GM18499 (cell line): ENCODE measurements at regions not wholly inside any gene's neighbourhood (a gene's known extent, or its start where the extent isn't known, plus 50 kb on each side); places are given as distances from the start of the nearest gene placed in this dataset.
"Not testable (repeated sequence)": the region's sequence is repeated elsewhere in the genome, so short reads cannot be mapped to it uniquely, and the experiment has no call there.

Experiments
- ATAC-seq: cut with Tn5 transposase; IDR thresholded peaks from one replicate; pipeline ENCODE4 v1.9.1; 2021; ENCODE audit warnings: moderate number of reproducible peaks; ENCODE audit not compliant: insufficient read depth, unreplicated experiment

GRCh38 chr22:22193923-22194322 is 50.7 kb upstream of the VPREB1 start:
- no peak for ATAC-seq

GRCh38 chr22:22193462-22193861 is 51.1 kb upstream of the VPREB1 start:
- ATAC-seq, result not testable (repeated sequence)

DNA sequence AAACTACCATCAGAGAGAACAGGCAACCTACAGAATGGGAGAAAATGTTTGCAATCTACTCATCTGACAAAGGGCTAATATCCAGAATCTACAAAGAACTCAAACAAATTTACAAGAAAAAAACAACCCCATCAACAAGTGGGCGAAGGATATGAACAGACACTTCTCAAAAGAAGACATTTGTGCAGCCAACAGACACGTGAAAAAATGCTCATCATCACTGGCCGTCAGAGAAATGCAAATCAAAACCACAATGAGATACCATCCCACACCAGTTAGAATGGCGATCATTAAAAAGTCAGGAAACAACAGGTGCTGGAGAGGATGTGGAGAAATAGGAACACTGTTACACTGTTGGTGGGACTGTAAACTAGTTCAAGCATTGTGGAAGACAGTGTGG is 51.6 kb upstream of the VPREB1 start:
- ATAC-seq, result not testable (repeated sequence)

DNA sequence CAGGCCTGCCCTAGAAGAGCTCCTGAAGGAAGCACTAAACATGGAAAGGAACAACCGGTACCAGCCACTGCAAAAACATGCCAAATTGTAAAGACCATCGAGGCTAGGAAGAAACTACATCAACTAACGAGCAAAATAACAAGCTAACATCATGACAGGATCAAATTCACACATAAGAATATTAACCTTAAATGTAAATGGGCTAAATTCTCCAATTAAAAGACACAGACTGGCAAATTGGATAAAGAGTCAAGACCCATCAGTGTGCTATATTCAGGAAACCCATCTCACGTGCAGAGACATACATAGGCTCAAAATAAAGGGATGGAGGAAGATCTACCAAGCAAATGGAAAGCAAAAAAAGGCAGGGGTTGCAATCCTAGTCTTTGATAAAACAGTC is 54.8 kb upstream of the VPREB1 start:
- ATAC-seq, result not testable (repeated sequence)

DNA sequence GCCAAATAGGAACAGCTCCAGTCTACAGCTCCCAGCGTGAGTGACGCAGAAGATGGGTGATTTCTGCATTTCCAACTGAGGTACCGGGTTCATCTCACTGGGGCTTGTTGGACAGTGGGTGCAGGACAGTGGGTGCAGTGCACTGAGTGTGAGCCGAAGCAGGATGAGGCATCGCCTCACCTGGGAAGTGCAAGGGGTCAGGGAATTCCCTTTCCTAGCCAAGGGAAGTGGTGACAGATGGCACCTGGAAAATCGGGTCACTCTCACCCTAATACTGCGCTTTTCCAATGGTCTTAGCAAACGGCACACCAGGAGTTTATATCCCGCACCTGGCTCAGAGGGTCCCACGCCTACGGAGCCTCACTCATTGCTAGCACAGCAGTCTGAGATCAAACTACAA is 56.7 kb upstream of the VPREB1 start:
- not testable (repeated sequence) for ATAC-seq

DNA sequence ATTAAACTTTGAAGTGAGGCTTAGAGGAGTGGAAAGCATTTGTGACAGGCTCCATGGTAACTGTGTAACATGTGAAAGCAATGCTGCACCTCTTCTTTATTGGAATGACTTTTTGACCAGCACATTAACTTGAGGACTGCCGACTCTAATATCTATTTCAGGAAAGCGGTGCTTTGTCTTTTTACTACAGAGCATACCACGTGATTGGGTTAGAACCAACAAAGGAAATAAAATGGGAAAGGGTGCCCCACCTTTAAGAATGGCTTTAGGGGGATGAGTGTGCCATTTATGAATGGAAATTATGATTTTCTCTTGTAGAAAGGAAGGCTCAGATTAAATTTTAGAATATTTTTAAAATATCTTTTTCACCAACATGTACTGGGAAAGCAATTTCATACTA is 57.3 kb upstream of the VPREB1 start:
- ATAC-seq, result no peak

DNA sequence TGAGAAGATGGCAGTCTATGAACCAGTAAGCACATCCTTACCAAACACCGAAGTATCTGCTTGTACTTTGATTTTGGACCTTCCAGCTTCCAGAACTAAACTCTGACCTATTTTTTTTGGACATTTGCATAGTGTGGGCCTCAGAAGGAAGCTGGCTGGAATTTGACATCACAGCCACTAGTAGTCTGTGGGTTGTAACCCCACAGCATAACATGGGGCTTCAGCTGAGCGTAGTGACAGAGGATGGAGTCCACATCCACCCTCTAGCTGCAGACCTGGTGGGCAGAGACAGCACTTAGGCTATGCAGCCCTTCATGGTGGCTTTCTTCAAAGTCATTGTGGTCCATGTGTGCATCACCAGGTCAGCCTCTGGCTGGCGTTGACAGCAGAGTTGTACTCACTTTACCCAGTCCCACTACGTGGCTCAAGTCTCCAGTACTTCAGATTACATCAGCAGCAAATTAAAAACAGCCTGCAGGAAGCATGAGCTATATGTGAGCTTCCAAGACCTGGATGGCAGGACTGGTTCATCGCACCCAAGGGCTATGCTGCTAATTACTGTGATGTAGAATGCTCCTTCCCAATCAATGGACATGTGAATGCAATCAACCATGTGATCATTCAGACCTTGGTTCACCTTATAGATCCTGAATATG is 58.6 kb upstream of the VPREB1 start:
- ATAC-seq, result no peak

DNA sequence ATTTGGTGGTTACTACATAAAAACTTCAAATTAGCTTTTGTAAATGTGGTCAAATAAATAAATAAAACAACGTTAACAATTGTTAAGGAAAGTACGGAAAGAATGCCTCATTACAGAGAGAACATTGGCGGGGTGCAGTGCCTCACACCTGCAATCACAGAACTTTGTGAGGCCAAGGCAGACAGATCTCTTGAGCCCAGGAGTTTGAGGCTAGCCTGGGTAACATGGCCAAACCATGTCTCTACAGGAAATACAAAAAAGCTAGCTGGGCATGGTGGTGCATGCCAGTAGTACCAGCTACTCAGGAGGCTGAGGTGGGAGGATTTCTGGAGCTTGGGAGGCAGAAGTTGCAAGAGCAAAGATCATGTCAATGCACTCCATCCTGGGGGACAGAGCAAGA is 59.4 kb upstream of the VPREB1 start:
- no peak for ATAC-seq

DNA sequence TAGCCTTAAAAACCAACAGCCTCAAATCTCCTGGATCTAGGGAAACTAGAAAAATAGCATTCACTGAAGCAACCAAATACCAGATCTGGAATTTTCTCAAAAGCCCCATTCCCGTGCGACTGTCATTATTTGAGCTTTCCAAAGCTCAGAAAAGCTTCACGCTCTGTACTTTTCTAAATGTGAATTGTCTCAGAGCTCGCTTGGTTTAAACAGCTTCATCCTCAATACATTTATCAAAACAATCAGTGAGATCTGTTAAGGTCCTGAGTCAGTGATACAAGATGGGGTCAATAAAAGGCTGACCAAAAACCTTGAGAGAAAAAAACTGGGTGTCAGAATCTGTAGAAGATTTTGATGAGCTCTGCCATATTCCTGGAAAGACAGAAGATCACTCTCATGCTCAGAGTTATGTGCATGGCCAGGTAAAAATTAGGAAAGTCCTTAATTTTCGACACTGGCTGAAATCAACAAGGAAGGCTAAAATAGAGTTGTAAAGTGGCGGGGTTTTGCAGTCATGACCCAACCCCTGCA is 60.2 kb upstream of the VPREB1 start:
- ATAC-seq, result no peak

DNA sequence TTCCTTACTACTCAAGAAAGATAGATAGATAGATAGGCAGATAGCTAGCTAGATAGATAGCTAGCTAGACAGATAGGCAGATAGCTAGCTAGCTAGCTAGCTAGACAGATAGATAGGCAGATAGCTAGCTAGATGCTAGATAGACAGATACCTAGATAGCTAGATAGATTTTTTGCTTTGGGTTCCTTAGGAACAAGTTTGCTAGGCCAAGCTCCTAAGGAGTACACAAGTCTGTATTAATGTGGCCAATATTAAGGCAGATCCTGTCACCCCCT is 61.7 kb upstream of the VPREB1 start:
- ATAC-seq, result no peak

GRCh38 chr22:22182218-22182989 is 62.2 kb upstream of the VPREB1 start:
- no peak for ATAC-seq

DNA sequence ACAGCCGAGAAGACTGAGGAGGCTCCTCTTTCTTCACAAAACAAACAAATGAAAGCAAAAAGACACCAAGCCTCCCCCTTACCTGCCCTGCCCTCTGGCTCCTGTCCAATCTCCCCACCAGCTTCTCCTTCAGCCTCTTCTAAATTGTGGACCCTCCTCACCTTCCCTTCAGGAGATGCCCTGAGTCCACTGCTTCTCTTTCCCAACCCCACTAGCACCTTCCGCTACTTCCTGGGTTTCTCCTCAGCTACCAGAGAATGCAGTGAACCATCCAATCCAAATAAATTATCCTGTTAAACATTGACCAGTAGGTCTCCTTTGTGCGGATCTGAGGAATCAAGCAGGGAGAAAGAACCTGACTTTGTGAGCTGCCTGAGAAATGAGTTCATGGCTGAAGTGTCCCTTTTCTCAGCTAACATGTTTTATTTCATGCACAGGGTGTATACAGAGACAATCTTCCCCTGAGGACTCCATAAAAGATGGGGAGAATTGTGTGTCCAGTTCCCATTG is 63.2 kb upstream of the VPREB1 start:
- ATAC-seq, result no peak

DNA sequence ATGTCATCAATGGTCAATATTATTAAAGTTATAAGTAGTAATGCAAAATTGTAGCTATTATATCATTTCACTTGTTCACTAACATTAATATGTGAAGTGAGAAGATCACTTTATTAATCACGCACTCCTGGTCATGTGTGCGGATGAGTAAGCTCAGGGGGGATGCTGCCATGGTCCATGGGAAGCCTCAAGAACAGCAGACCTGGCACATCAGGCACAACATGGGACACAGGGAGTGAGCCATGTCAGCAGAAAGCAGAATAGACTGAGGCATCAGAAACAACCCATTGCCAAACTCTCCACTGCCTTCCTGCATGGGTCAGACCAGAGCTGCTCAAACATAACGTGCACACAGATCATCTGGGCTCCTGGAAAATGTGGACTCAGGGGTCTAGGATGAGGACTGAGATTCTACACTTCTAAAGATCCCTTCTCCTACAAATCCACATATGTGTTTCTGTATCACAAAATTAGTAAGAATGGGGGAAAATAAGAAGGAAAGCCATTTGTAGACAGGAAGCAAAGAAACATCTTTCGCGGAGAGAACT is 63.8 kb upstream of the VPREB1 start:
- no peak for ATAC-seq

GRCh38 chr22:22179858-22180257 is 64.7 kb upstream of the VPREB1 start:
- ATAC-seq, result no peak

- ATAC-seq, result no peak
Observed at GRCh38 chr22:22178992-22179391, 65.6 kb upstream of the VPREB1 start.

- ATAC-seq, result no peak
Observed at GRCh38 chr22:22178355-22178965, 66.1 kb upstream of the VPREB1 start.

- ATAC-seq, result no peak
Observed at GRCh38 chr22:22176929-22177616, 67.5 kb upstream of the VPREB1 start.

- not testable (repeated sequence) for ATAC-seq
Observed at GRCh38 chr22:22172896-22173628, 71.5 kb upstream of the VPREB1 start.

DNA sequence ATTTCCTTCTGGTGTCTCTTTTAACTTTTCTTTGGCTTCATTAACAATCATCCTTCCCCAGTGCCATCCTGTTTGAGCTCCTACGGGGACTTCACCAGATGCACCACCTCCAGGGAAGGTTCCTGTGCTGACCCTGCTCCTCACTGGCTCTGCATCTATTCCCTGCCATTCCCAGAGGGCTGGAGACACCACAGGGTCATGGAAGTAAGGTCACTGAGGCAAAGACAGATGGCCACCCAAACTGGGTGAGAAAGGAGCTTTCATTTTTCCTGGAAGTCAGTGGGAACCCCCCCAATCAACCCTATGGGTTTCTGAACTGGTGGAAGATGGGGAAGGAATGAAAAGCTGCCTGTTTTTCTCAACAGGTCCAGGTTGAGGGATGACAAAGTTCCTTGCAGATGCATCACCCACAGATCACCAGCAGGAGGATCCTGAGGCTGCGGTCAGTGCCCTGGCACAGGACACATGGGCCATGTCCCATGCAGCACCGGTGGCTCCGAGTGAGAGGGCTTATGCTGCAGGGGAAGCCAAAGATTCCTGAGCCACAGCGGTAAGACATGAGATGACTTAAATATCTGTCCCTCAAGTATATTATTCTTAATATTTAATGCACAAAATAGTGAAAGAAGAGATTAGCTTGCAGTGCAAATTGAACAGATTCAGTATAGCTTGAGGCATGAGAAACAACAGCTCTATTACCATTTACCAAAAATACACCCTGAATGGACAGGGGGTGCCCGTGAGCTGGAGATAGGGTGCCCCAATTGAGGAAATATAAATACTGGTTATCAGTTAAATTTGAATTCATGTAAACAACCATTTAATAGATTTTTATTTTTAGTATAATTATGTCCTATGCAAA is 73.0 kb upstream of the VPREB1 start:
- ATAC-seq, result no peak
